ENCODE measurements at regions not wholly inside any gene's neighbourhood (a gene's known extent, or its start where the extent isn't known, plus 50 kb on each side); places are given as distances from the start of the nearest gene placed in this dataset.

DNA sequence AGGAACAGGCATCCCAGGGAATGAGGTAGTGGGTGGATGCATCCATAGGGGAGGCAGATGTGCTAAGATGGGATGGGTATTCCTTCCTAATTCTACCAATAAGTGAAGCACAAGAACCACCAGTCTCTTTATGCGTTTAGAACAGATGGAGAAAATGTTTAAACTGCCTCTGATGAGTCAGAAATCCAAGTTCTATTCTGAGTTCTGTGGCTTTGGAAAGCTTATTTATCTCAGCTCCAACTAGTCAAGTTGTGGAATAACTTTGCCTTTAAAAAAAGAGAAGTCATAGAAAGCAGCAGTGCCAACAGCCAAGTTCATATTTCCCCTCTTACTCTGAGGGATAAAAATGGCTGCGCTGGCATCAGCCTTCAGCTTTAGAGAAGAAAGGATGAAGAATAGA is 761.7 kb downstream of the IGSF11 start:
- TF ChIP-seq, protein P1, sequence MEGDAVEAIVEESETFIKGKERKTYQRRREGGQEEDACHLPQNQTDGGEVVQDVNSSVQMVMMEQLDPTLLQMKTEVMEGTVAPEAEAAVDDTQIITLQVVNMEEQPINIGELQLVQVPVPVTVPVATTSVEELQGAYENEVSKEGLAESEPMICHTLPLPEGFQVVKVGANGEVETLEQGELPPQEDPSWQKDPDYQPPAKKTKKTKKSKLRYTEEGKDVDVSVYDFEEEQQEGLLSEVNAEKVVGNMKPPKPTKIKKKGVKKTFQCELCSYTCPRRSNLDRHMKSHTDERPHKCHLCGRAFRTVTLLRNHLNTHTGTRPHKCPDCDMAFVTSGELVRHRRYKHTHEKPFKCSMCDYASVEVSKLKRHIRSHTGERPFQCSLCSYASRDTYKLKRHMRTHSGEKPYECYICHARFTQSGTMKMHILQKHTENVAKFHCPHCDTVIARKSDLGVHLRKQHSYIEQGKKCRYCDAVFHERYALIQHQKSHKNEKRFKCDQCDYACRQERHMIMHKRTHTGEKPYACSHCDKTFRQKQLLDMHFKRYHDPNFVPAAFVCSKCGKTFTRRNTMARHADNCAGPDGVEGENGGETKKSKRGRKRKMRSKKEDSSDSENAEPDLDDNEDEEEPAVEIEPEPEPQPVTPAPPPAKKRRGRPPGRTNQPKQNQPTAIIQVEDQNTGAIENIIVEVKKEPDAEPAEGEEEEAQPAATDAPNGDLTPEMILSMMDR (conservative IDR thresholded peaks at IDR 0.05; ENCODE audit: low read depth in 2 of 2) = no peak
- no peak for TF ChIP-seq EZH2 (IDR thresholded peaks at IDR 0.05; ENCODE audit: low read depth, unreplicated experiment)
- TF ChIP-seq, protein P2, sequence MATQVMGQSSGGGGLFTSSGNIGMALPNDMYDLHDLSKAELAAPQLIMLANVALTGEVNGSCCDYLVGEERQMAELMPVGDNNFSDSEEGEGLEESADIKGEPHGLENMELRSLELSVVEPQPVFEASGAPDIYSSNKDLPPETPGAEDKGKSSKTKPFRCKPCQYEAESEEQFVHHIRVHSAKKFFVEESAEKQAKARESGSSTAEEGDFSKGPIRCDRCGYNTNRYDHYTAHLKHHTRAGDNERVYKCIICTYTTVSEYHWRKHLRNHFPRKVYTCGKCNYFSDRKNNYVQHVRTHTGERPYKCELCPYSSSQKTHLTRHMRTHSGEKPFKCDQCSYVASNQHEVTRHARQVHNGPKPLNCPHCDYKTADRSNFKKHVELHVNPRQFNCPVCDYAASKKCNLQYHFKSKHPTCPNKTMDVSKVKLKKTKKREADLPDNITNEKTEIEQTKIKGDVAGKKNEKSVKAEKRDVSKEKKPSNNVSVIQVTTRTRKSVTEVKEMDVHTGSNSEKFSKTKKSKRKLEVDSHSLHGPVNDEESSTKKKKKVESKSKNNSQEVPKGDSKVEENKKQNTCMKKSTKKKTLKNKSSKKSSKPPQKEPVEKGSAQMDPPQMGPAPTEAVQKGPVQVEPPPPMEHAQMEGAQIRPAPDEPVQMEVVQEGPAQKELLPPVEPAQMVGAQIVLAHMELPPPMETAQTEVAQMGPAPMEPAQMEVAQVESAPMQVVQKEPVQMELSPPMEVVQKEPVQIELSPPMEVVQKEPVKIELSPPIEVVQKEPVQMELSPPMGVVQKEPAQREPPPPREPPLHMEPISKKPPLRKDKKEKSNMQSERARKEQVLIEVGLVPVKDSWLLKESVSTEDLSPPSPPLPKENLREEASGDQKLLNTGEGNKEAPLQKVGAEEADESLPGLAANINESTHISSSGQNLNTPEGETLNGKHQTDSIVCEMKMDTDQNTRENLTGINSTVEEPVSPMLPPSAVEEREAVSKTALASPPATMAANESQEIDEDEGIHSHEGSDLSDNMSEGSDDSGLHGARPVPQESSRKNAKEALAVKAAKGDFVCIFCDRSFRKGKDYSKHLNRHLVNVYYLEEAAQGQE (IDR thresholded peaks at IDR 0.05; ENCODE audit: unreplicated experiment) = no peak
- no peak for TF ChIP-seq POLR2AphosphoS5 (IDR thresholded peaks at IDR 0.05; ENCODE audit: low read depth)
- no peak for TF ChIP-seq EZH2phosphoT487 (IDR thresholded peaks at IDR 0.05; ENCODE audit: unreplicated experiment)
- TF ChIP-seq CREB1 (CRISPR knock-in tag; IDR thresholded peaks at IDR 0.05; ENCODE audit: low read depth) = no peak
- TF ChIP-seq JUNB (IDR thresholded peaks at IDR 0.05; ENCODE audit: unreplicated experiment) = no peak
- no peak for TF ChIP-seq ZNF114 (CRISPR knock-in tag; IDR thresholded peaks at IDR 0.05)
- TF ChIP-seq, protein P3, sequence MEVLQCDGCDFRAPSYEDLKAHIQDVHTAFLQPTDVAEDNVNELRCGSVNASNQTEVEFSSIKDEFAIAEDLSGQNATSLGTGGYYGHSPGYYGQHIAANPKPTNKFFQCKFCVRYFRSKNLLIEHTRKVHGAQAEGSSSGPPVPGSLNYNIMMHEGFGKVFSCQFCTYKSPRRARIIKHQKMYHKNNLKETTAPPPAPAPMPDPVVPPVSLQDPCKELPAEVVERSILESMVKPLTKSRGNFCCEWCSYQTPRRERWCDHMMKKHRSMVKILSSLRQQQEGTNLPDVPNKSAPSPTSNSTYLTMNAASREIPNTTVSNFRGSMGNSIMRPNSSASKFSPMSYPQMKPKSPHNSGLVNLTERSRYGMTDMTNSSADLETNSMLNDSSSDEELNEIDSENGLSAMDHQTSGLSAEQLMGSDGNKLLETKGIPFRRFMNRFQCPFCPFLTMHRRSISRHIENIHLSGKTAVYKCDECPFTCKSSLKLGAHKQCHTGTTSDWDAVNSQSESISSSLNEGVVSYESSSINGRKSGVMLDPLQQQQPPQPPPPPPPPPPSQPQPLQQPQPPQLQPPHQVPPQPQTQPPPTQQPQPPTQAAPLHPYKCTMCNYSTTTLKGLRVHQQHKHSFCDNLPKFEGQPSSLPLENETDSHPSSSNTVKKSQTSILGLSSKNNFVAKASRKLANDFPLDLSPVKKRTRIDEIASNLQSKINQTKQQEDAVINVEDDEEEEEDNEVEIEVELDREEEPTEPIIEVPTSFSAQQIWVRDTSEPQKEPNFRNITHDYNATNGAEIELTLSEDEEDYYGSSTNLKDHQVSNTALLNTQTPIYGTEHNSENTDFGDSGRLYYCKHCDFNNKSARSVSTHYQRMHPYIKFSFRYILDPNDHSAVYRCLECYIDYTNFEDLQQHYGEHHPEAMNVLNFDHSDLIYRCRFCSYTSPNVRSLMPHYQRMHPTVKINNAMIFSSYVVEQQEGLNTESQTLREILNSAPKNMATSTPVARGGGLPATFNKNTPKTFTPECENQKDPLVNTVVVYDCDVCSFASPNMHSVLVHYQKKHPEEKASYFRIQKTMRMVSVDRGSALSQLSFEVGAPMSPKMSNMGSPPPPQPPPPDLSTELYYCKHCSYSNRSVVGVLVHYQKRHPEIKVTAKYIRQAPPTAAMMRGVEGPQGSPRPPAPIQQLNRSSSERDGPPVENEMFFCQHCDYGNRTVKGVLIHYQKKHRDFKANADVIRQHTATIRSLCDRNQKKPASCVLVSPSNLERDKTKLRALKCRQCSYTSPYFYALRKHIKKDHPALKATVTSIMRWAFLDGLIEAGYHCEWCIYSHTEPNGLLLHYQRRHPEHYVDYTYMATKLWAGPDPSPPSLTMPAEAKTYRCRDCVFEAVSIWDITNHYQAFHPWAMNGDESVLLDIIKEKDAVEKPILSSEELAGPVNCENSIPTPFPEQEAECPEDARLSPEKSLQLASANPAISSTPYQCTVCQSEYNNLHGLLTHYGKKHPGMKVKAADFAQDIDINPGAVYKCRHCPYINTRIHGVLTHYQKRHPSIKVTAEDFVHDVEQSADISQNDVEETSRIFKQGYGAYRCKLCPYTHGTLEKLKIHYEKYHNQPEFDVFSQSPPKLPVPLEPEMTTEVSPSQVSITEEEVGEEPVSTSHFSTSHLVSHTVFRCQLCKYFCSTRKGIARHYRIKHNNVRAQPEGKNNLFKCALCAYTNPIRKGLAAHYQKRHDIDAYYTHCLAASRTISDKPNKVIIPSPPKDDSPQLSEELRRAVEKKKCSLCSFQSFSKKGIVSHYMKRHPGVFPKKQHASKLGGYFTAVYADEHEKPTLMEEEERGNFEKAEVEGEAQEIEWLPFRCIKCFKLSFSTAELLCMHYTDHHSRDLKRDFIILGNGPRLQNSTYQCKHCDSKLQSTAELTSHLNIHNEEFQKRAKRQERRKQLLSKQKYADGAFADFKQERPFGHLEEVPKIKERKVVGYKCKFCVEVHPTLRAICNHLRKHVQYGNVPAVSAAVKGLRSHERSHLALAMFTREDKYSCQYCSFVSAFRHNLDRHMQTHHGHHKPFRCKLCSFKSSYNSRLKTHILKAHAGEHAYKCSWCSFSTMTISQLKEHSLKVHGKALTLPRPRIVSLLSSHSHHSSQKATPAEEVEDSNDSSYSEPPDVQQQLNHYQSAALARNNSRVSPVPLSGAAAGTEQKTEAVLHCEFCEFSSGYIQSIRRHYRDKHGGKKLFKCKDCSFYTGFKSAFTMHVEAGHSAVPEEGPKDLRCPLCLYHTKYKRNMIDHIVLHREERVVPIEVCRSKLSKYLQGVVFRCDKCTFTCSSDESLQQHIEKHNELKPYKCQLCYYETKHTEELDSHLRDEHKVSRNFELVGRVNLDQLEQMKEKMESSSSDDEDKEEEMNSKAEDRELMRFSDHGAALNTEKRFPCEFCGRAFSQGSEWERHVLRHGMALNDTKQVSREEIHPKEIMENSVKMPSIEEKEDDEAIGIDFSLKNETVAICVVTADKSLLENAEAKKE (CRISPR knock-in tag; IDR thresholded peaks at IDR 0.05) = no peak
- TF ChIP-seq STAT1 (IDR thresholded peaks at IDR 0.05; ENCODE audit: unreplicated experiment) = no peak
- TF ChIP-seq, protein P4, sequence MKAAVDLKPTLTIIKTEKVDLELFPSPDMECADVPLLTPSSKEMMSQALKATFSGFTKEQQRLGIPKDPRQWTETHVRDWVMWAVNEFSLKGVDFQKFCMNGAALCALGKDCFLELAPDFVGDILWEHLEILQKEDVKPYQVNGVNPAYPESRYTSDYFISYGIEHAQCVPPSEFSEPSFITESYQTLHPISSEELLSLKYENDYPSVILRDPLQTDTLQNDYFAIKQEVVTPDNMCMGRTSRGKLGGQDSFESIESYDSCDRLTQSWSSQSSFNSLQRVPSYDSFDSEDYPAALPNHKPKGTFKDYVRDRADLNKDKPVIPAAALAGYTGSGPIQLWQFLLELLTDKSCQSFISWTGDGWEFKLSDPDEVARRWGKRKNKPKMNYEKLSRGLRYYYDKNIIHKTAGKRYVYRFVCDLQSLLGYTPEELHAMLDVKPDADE (IDR thresholded peaks at IDR 0.05) = no peak
- no peak for TF ChIP-seq ZNF331 (CRISPR knock-in tag; IDR thresholded peaks at IDR 0.05; ENCODE audit: low read depth)
- TF ChIP-seq NANOG (IDR thresholded peaks at IDR 0.05; ENCODE audit: borderline replicate concordance) = no peak

Data from GM23338 (cell line).